ENCODE measurements at regions not wholly inside any gene's neighbourhood (a gene's known extent, or its start where the extent isn't known, plus 50 kb on each side); places are given as distances from the start of the nearest gene placed in this dataset.
A peak's percentile ranks its signal among the peaks of the same experiment; 100 is the strongest.

DNA sequence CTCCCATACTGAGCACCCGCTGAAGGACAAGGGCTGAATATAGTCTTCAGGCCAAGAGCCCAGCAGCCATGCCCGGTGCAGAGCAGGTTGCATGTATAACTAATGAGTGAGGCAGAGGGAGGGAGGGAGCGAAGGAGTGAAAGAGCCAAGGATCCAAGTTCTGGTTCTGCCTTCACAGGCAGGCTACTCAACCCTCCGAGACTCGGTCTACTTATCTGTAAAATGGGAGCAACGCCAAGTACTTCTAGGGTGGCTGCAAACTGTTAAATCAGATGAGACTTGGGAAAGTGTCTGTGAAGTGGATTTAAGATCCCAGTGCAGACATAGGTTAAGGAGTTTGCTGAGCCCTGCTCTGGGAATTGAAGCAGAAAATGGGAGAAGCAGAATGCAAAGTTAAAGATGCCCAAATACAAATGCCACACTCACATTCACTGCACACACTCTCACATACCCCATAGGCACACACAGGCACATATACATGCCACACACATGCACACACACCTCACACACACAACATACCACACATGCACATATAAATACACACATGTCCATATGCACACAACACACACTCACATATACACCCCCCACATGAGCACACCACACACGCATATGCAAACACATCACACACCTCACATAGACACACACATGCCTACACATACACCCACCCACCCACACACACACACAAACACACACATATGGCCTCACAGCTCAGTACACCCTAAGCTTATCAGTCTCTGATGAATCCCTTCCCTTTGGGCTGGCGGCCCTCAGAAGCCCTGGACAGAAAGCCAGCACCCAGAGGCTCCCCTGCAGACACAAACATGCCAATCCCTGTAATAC lies 76.7 kb downstream of the PITPNM2 start:
- no peak overlapping the region for H3K27ac ChIP-seq
- no peaks in the 10 kb centered on the region for H3K36me3 ChIP-seq
- no peaks in the 10 kb centered on the region for H3K27me3 ChIP-seq
- TF ChIP-seq POLR2AphosphoS5 (IDR thresholded peaks at IDR 0.05): no peak
- TF ChIP-seq, protein P1, sequence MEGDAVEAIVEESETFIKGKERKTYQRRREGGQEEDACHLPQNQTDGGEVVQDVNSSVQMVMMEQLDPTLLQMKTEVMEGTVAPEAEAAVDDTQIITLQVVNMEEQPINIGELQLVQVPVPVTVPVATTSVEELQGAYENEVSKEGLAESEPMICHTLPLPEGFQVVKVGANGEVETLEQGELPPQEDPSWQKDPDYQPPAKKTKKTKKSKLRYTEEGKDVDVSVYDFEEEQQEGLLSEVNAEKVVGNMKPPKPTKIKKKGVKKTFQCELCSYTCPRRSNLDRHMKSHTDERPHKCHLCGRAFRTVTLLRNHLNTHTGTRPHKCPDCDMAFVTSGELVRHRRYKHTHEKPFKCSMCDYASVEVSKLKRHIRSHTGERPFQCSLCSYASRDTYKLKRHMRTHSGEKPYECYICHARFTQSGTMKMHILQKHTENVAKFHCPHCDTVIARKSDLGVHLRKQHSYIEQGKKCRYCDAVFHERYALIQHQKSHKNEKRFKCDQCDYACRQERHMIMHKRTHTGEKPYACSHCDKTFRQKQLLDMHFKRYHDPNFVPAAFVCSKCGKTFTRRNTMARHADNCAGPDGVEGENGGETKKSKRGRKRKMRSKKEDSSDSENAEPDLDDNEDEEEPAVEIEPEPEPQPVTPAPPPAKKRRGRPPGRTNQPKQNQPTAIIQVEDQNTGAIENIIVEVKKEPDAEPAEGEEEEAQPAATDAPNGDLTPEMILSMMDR (IDR thresholded peaks at IDR 0.05): no peak
- H3K4me1 ChIP-seq: peaks cover 63% of the 10 kb centered on the region
- no peaks in the 10 kb centered on the region for H3K9me3 ChIP-seq
- peak in 1 of 2 donors; percentile 44 for DNase-seq (ENCODE audit: low spot score in 2 of 2)
- H3K4me3 ChIP-seq: no peak overlapping the region
- WGBS: 79% methylated on average over 8 of the region's 8 CpGs

- no peak for DNase-seq (ENCODE audit: low spot score in 2 of 2)
- TF ChIP-seq, protein P1 (IDR thresholded peaks at IDR 0.05): no peak
- no peak for TF ChIP-seq EP300 (IDR thresholded peaks at IDR 0.05)
- TF ChIP-seq POLR2A (IDR thresholded peaks at IDR 0.05): no peak
- TF ChIP-seq POLR2AphosphoS5 (IDR thresholded peaks at IDR 0.05): no peak
Measured at GRCh38 chr12:123073292-123073691, 77.6 kb downstream of the PITPNM2 start.

GRCh38 chr12:123071857-123072256 lies 79.0 kb downstream of the PITPNM2 start:
- 56% methylated on average over 5 of the region's 5 CpGs for WGBS
- TF ChIP-seq EP300 (IDR thresholded peaks at IDR 0.05) (no peak), POLR2A (IDR thresholded peaks at IDR 0.05) (no peak), POLR2AphosphoS5 (IDR thresholded peaks at IDR 0.05) (no peak)
- TF ChIP-seq, protein P1 (IDR thresholded peaks at IDR 0.05): no peak
- no peaks in the 10 kb centered on the region for H3K27me3 ChIP-seq
- no peaks in the 10 kb centered on the region for H3K9me3 ChIP-seq
- no peaks in the 10 kb centered on the region for H3K36me3 ChIP-seq
- peaks cover 57% of the 10 kb centered on the region for H3K4me1 ChIP-seq
- H3K27ac ChIP-seq: no peak overlapping the region
- H3K4me3 ChIP-seq: no peak overlapping the region
- no peak for DNase-seq (ENCODE audit: low spot score in 2 of 2)

More at GRCh38 chr12:123073292-123073691, 77.6 kb downstream of the PITPNM2 start:
- no peak overlapping the region for H3K4me3 ChIP-seq
- H3K27me3 ChIP-seq: no peaks in the 10 kb centered on the region
- H3K27ac ChIP-seq: no peak overlapping the region
- no peaks in the 10 kb centered on the region for H3K9me3 ChIP-seq
- H3K36me3 ChIP-seq: no peaks in the 10 kb centered on the region
- WGBS: 94% methylated on average over 3 of the region's 3 CpGs
- H3K4me1 ChIP-seq: peaks cover 63% of the 10 kb centered on the region

DNA sequence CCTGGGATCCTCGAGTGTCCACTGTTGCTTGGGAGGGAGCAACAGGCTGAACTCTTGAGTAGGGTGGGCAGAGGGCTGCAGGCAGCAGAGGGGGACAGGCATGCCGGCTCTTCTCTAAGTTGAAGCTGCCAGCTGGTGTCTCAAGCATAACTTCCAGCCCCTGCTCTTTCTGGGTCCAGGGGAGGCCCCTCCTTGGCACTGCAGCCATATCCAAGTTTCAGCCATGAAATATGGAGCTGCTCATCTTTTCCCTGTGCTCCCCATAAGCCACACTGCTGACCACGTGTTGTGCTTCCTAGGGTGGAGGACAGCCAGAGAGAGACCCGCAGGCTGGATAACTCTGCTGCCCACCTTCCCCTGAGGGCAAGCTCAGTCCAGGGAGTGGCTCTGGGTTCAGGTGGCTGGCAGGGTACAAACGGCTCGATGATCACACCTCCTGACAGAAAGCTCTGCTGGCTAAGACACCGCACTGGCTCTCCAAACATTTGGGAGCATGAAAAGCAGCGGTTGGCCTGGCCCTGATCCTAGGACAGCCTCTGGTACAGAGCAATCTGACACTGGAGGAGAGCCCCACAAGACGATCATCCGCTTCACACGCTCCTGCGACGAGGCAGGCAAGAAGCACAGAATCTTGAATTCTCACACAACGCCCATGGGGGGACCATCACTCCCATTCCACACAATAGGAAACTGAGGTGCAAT lies 79.6 kb downstream of the PITPNM2 start:
- no peak overlapping the region for H3K4me3 ChIP-seq
- H3K4me1 ChIP-seq: peaks cover 53% of the 10 kb centered on the region
- 44% methylated on average over 8 of the region's 14 CpGs for WGBS
- no peaks in the 10 kb centered on the region for H3K27me3 ChIP-seq
- no peaks in the 10 kb centered on the region for H3K9me3 ChIP-seq
- DNase-seq (ENCODE audit: low spot score in 2 of 2): peak in 1 of 2 donors; percentile 39
- H3K27ac ChIP-seq: peak overlapping the region; percentile 11
- TF ChIP-seq, protein P1 (IDR thresholded peaks at IDR 0.05): no peak
- TF ChIP-seq EP300 (IDR thresholded peaks at IDR 0.05): no peak
- no peak for TF ChIP-seq POLR2AphosphoS5 (IDR thresholded peaks at IDR 0.05)
- TF ChIP-seq POLR2A (IDR thresholded peaks at IDR 0.05): no peak
- no peaks in the 10 kb centered on the region for H3K36me3 ChIP-seq
